GM03348 (cell line): ENCODE measurements at regions not wholly inside any gene's neighbourhood (a gene's known extent, or its start where the extent isn't known, plus 50 kb on each side); places are given as distances from the start of the nearest gene placed in this dataset.

Source experiments
- DNase-seq: peaks from one replicate; pipeline ENCODE4 v3.0.0; 2012; ENCODE audit warnings: low spot score

- DNase-seq = no peak
Observed at GRCh38 chrX:58051346-58051745, 141.1 kb upstream of the ZXDA start.

GRCh38 chrX:58044130-58044529 lies 133.9 kb upstream of the ZXDA start:
- DNase-seq = no peak

DNA sequence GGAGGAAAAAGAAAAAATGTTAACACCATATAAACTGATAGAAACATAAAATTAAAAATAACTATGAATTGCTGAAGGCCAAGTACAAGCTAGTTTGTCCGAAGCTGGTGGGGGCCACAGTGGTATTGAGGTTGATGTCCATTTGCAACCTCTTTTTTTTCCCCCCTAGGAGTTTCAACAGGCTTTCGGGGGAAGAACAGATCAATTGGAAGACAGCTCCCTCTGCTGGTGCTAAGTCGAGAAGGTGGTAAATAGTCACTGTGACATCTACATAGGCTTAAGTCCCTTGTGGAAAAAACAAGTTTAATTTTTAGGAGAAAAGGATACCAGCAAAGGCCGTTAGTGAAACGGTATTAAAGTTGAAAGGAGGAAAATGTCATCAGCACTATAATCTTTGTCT lies 115.7 kb upstream of the ZXDA start:
- peak; percentile 2 for DNase-seq

DNA sequence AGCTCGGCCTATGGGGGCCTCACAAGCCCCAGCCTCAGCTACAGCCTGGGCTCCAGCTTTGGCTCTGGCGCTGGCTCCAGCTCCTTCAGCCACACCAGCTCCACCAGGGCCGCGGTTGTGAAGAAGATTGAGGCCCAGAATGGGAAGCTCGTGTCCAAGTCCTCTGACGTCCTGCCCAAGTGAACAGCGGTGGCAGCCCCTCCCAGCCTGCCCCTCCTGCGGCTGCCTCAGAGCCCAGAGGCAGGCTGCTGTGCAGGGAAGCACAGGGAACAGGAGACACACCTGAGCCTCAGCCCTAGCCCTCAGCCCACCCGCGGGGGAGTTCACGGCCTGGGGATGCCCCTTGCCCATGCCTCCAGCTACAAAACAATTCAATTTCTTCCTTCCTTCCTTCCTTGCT lies 75.7 kb upstream of the ZXDA start:
- DNase-seq = no peak

GRCh38 chrX:57984620-57985019 lies 74.4 kb upstream of the ZXDA start:
- DNase-seq = no peak

DNA sequence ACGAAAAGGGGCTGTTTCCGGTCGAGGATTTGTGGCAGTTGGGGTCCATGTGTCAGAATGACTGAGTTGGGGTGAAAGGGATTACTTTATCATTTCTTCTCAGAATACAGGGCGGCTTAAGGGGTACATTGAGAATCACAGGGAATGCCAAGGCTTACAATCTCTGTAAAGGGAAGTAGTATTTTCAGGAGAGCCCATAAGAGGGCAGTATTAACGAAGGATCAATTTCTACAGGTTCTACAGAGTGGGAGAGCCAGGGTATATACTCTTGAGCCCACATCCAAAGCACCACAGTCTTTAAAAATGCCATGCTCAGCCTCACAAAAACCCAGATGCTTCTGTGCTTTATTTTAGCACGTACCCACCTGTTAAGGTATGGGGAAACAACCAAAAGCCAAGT lies 67.7 kb upstream of the ZXDA start:
- DNase-seq = no peak

DNA sequence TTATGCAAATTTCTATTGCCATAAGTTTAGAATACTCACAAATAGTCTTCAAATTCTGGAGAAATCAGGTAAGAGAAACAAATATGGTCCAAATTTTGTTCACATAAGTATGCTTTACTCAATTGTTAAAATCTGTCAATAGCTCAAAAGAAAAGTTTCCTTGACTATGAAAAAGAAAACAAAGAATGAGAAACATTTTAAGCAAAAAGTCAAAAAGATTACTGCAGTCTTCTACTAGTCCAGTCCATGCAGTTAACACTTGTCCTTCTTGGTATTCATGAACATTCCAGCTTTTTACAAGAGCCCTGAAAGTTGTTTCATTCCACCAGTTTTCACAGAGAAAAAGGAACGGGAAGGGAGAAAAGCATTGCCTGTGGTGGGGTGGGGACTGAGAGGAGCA lies 54.7 kb upstream of the ZXDA start:
- DNase-seq = no peak
